GM12878 (cell line): ENCODE measurements at regions not wholly inside any gene's neighbourhood (a gene's known extent, or its start where the extent isn't known, plus 50 kb on each side); places are given as distances from the start of the nearest gene placed in this dataset.

Experiments
- ATAC-seq: fragments of 200-7000 bp; cut with Tn5 transposase; 3 replicates; pipeline ENCODE4 v1.9.1; 2020; ENCODE audit warnings: mild to moderate bottlenecking, moderate library complexity
- BruUV-seq: library from RNA; stranded (reverse); fragments of 400-500 nt; replicated peaks from 2 replicates; lab custom pipeline; 2021; lab: Mats Ljungman, UMichigan
- CTCF ChIA-PET: fragments of 300-600 bp; sonication (Branson Sonifier 250); formaldehyde crosslinking; extraction: SDS; loops from one replicate; lab custom pipeline; 2021; ENCODE audit warnings: inconsistent platforms; lab: Yijun Ruan, JAX
- POLR2A ChIA-PET: fragments of 350-600 bp; formaldehyde crosslinking; extraction: SDS; loops from one replicate; lab custom pipeline; 2021; ENCODE audit warnings: inconsistent platforms; lab: Charles Lee
- RAD21 ChIA-PET: fragments of 300-600 bp; sonication (Branson Sonifier 250); formaldehyde crosslinking; loops from one replicate; lab custom pipeline; 2023; ENCODE audit warnings: antibody characterized with exemption; ENCODE audit not compliant: unreplicated experiment; lab: Charles Lee
- SMC1A ChIA-PET: fragments of 300-600 bp; sonication (Branson Sonifier 250); formaldehyde crosslinking; loops from one replicate; lab custom pipeline; 2023; ENCODE audit not compliant: unreplicated experiment, uncharacterized antibody; lab: Charles Lee
- DNase-seq: peaks from one replicate; pipeline ENCODE4 v3.0.0-alpha.2; 2011; ENCODE audit warnings: low read depth, low spot score
- FAIRE-seq: peaks from 3 replicates; lab custom pipeline; 2011; peaks lifted over from hg19 to GRCh38; lab: Jason Lieb, UNC
- H2AFZ ChIP-seq: 2 replicates; pipeline ENCODE4 v1.6.0; 2011; ENCODE audit warnings: low read depth, low read length, control low read depth; ENCODE audit not compliant: control insufficient read depth
- H3K27ac ChIP-seq: 2 replicates; pipeline ENCODE4 v1.5.1; 2011; ENCODE audit warnings: control low read depth; ENCODE audit not compliant: control insufficient read depth, insufficient read depth
- H3K27me3 ChIP-seq, 2 experiments: replicated peaks in 1 of 2; 2 replicates each; pipeline versions ENCODE4 v1.6.0 to v1.6.1; 2011; ENCODE audit warnings: low read length in 1 of 2; ENCODE audit not compliant: control insufficient read depth in 2 of 2, insufficient read depth in 2 of 2
- H3K36me3 ChIP-seq, 2 experiments: 2 replicates each; pipeline ENCODE4 v1.5.1; 2011; ENCODE audit warnings: low read length in 1 of 2; ENCODE audit not compliant: control insufficient read depth in 2 of 2, insufficient read depth in 2 of 2
- H3K4me1 ChIP-seq: 2 replicates; pipeline ENCODE4 v1.6.1; 2011; ENCODE audit warnings: mild to moderate bottlenecking, low read length, moderate library complexity, mixed read lengths; ENCODE audit not compliant: control insufficient read depth, insufficient read depth
- H3K4me2 ChIP-seq: 2 replicates; pipeline ENCODE4 v1.6.0; 2011; ENCODE audit warnings: control low read depth; ENCODE audit not compliant: control insufficient read depth, insufficient read depth
- H3K4me3 ChIP-seq: fragments of 200-600 bp; sonication (generic); 2 replicates; pipeline ENCODE4 v1.5.1; 2016
- H3K79me2 ChIP-seq: 2 replicates; pipeline ENCODE4 v1.6.0; 2011; ENCODE audit warnings: low read length; ENCODE audit not compliant: control insufficient read depth, insufficient read depth
- H3K9ac ChIP-seq: 2 replicates; pipeline ENCODE4 v1.8.0; 2011; ENCODE audit warnings: low read length, control low read depth, mixed read lengths; ENCODE audit not compliant: control insufficient read depth, insufficient read depth
- H3K9me3 ChIP-seq: replicated peaks from 3 replicates; pipeline ENCODE4 v1.5.1; 2011; ENCODE audit warnings: mild to moderate bottlenecking, low read length; ENCODE audit not compliant: control insufficient read depth, insufficient read depth
- H4K20me1 ChIP-seq: 2 replicates; pipeline ENCODE4 v1.6.0; 2011; ENCODE audit not compliant: control insufficient read depth, insufficient read depth
- E4F1 ChIP-seq: fragments of 450-650 bp; IDR thresholded peaks from 2 replicates; pipeline ENCODE4 v1.6.1; 2018; ENCODE audit warnings: borderline replicate concordance, mild to moderate bottlenecking; ENCODE audit not compliant: partially characterized antibody
- ESRRA ChIP-seq: IDR thresholded peaks from 2 replicates; pipeline ENCODE4 v1.6.1; 2012; ENCODE audit warnings: mild to moderate bottlenecking, low read length, improper control_type of control experiment
- REST ChIP-seq: IDR thresholded peaks from 2 replicates; pipeline ENCODE4 v1.6.1; 2012; ENCODE audit warnings: mild to moderate bottlenecking, low read depth, low read length
- ZBTB4 ChIP-seq: fragments of 450-650 bp; formaldehyde crosslinking; IDR thresholded peaks from 2 replicates; pipeline ENCODE4 v1.4.0; 2022; ENCODE audit warnings: mild to moderate bottlenecking, moderate library complexity
- WGBS: methylation state at CpG from one replicate; pipeline ENCODE4 v1.1.6; 2016; ENCODE audit warnings: low lambda C conversion rate; ENCODE audit not compliant: insufficient replicate concordance, insufficient coverage; ENCODE audit errors: missing lambda C conversion rate; 5-methylcytosine and 5-hydroxymethylcytosine counted together
- in situ Hi-C: fragments of 300-500 bp; cut with MboI; formaldehyde crosslinking; loops from 9 replicates; pipeline ENCODE4 v1.14.3; 2018; ENCODE audit warnings: mixed read lengths
- intact Hi-C: fragments of 100-400 bp; cut with micrococcal nuclease; formaldehyde crosslinking; loops from one replicate; pipeline ENCODE4 v1.14.2; 2022; ENCODE audit not compliant: unreplicated experiment

GRCh38 chr14:46596236-46596635 lies 55.3 kb downstream of the RPL10L start:
- ChIA-PET CTCF (no interaction called here), POLR2A (no interaction called here)
- Histone ChIP-seq H3K27me3 (no peaks in the 10 kb centered on the region), H3K36me3 (no peaks in the 10 kb centered on the region)
- no TSS peak for BruUV-seq
- intact Hi-C loops = no loop called here
- TF ChIP-seq E4F1 = no peak
- TF ChIP-seq, all 136 proteins: peak for 0
- Histone ChIP-seq H3K9me3 (no peaks in the 10 kb centered on the region), H3K4me1 (no peaks in the 10 kb centered on the region), H3K79me2 (no peaks in the 10 kb centered on the region), H2AFZ (no peak overlapping the region), H3K9ac (no peak overlapping the region), H3K27ac (no peak overlapping the region), H3K4me3 (no peak overlapping the region), H4K20me1 (no peaks in the 10 kb centered on the region), H3K4me2 (no peak overlapping the region)
- DNase-seq (no peak), FAIRE-seq (no peak), ATAC-seq (no peak)
- in situ Hi-C loops = no loop called here
- ChIA-PET RAD21 (interaction anchor here (0.6 kb wide), 1 partner anchor 312 kb away, joined by 3 read pairs; no protein-coding TSS in a partner anchor), SMC1A (no interaction called here)

- ChIA-PET SMC1A (interaction anchor here (1.0 to 1.4 kb wide), 2 partner anchors 17 to 690 kb away, joined by 3 to 4 read pairs; no protein-coding TSS in a partner anchor), POLR2A (no interaction called here), RAD21 (interaction anchor here (1.0 to 1.5 kb wide), 2 partner anchors 8 to 10 kb away, joined by 3 read pairs; no protein-coding TSS in a partner anchor), CTCF (interaction anchor here (1.2 to 2.6 kb wide), 4 partner anchors 9 to 333 kb away, joined by 3 to 11 read pairs (median 5); no protein-coding TSS in a partner anchor)
- Histone ChIP-seq H3K4me2 (no peak overlapping the region), H3K27me3 (no peaks in the 10 kb centered on the region), H2AFZ (no peak overlapping the region), H3K79me2 (no peaks in the 10 kb centered on the region), H3K27ac (no peak overlapping the region), H3K9me3 (no peaks in the 10 kb centered on the region), H3K36me3 (no peaks in the 10 kb centered on the region), H3K4me1 (no peaks in the 10 kb centered on the region), H3K9ac (no peak overlapping the region), H4K20me1 (no peaks in the 10 kb centered on the region), H3K4me3 (no peak overlapping the region)
- in situ Hi-C loops (loop anchor here (10.0 kb wide), 1 partner anchor 702 kb away; no protein-coding TSS in a partner anchor), intact Hi-C loops (loop anchor here (5.0 kb wide), 1 partner anchor 959 kb away; no protein-coding TSS in a partner anchor)
- 0% methylated on average over 1 of the region's 1 CpG for WGBS
- TF ChIP-seq REST (no peak), ESRRA (no peak), ZBTB4 (CRISPR knock-in tag) (no peak)
- no peak for ATAC-seq
- BruUV-seq = no TSS peak
- FAIRE-seq = no peak
- no peak for DNase-seq
Observed at GRCh38 chr14:46582826-46583225, 68.8 kb downstream of the RPL10L start.
